Embryonic facial prominence (tissue), 1 donor: ENCODE measurements at regions not wholly inside any gene's neighbourhood (a gene's known extent, or its start where the extent isn't known, plus 50 kb on each side); places are given as distances from the start of the nearest gene placed in this dataset.
A peak's percentile ranks its signal among the peaks of the same experiment; 100 is the strongest.

Source experiments
- DNase-seq: peaks from one replicate; pipeline ENCODE4 v3.0.0-alpha.2; 2016; ENCODE audit errors: extremely low spot score

DNA sequence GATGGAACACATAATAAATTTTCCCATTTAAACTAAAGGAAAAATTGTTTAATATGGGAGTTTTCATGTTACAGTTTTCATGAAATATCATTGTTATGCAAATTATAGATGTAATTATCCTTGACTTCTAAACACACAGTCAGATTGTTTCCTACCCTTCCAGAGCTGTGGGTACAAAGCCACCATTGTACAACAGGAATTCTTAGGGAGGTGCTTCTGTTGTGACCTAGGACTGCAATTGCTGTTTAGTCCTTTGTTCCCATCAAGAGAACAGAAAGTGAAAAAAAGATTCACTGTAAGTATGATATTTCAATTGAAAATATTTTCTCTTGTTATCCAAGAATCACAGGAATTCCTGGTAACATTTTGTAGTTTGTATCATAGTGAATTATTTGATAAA, 455.3 kb upstream of the NAALADL2 start:
- no peak for DNase-seq

- no peak for DNase-seq
Observed at GRCh38 chr3:174408310-174408709, 450.8 kb upstream of the NAALADL2 start.

DNA sequence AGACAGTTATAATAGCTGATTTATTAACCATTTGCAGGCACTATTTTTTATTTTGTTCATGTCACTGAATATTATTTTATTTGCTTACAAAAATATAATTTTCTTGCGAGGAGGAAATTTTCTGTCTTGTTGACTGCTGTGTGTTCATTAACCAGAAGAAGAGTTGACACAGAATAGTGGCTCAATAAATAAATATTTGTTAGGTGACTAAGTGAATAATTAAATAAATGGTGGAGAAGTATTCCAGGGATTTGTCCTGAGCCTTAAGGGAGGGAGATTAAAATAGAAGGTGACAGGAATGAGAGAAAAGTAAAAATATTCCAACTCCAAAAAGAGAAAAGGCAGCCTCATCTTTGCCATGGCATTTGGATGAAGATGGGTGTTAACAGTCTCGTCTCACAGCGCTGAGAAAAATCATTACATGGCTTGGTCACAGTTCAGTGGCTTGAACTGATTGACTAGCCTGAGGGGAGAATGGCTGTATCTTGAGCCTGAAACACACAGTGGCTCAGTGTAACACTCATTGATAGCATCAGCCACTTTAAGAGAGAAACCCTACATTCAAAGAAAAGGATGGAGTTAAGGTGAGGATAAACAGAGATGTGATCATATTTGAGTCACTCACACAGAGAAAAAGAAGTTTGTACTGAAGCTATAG, 449.9 kb upstream of the NAALADL2 start:
- no peak for DNase-seq

GRCh38 chr3:174413062-174413912, 445.8 kb upstream of the NAALADL2 start:
- no peak for DNase-seq

DNA sequence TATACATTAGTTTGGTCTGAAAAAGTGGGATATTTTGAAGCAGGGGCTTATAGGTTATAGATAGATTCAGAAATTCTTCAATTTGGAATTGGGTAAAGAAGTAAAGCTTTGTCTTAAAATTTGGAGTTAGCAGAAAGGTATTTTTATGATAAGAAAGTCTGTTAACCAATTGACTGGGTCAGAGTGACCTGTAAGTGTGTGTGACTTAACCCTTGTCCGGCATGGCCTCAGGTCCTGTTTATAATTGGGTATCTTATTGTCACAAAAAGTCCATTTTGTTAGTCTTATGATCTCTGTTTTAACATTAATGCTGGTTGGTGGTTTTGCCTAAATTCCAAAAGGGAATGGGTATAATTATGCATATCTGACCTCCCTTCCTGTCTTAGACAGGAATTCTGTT, 444.2 kb upstream of the NAALADL2 start:
- no peak for DNase-seq

GRCh38 chr3:174417573-174417972, 441.6 kb upstream of the NAALADL2 start:
- DNase-seq: no peak

DNA sequence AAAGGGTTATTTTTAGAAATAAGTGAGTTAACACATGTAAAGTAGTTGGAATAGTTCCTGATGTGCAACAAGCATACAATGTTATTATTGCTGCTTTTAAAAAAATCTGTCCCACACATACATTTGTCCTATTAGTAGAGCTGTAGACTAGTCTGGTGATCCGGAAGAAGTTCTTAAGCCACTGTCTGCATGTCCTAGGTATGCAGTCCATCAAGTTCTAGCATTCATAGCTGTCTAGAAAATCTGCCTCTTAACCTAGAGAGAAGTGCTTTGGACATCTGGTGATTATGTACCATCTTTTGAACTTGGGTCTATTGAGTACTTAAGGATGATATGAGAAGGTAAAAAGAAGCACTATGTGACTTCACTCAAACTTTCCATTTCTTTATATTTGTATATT, 439.9 kb upstream of the NAALADL2 start:
- no peak for DNase-seq

DNA sequence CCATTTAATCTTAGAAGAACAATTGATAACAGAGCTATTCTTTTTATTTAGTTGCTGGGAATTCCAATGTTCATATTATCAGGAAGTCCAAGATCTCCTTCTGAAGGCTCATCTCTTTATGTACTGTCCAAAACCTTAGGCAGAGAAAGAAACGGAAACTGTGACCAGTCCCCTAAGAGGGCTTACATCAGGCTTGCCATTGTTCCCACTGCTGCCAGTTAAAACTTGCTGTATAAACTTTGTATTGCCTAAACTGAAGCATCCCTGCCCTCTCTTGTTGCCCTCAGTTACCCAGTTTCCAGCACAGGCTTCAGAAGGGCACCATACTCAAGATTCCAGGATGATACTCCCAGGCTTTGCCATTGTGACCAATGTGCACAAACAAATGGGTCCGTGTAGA, 435.2 kb upstream of the NAALADL2 start:
- no peak for DNase-seq

DNA sequence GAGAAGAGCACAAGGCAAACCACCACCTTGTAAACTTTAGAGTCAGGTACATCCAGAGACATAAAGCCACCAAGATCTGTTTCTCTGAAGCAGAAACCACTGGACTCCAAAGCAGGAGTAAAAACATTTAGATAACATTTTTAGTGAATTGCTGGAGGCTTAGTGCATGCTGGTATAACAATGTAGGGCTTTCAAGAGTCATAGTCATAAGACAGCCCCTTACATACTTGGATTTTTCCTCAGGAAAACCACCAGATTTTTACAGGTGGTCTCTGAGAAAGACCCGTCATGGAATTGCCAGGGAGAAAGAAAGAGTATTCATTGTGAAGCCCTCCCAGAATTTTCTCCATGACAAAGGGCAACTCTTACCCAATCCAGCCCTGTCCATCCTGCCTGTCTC, 434.5 kb upstream of the NAALADL2 start:
- DNase-seq: no peak

DNA sequence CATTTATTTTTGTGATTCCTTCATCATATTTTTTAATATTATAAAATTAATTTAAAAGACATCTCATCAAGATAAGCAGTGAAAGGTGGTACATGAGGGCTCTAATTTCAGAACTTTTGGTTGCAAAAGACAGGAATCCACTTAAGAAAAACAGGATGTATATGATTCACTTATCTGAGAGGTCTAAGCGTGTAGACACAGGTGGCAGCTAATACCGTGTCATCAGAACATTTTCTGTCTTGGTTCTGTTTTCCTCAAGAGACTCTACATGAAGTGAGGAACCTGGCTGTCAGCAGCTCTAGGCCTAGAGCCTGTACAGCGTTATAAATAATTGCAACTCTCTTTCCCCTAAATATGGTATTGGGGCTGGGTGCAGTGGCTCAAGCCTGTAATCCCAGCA, 433.7 kb upstream of the NAALADL2 start:
- DNase-seq: no peak

GRCh38 chr3:174430986-174431385, 428.1 kb upstream of the NAALADL2 start:
- no peak for DNase-seq

- no peak for DNase-seq
Observed at GRCh38 chr3:174431717-174432116, 427.4 kb upstream of the NAALADL2 start.

- no peak for DNase-seq
Observed at GRCh38 chr3:174436367-174436766, 422.8 kb upstream of the NAALADL2 start.

- DNase-seq: no peak
Observed at GRCh38 chr3:174438501-174439145, 420.5 kb upstream of the NAALADL2 start.

GRCh38 chr3:174439331-174440252, 419.5 kb upstream of the NAALADL2 start:
- peak; percentile 67 for DNase-seq

DNA sequence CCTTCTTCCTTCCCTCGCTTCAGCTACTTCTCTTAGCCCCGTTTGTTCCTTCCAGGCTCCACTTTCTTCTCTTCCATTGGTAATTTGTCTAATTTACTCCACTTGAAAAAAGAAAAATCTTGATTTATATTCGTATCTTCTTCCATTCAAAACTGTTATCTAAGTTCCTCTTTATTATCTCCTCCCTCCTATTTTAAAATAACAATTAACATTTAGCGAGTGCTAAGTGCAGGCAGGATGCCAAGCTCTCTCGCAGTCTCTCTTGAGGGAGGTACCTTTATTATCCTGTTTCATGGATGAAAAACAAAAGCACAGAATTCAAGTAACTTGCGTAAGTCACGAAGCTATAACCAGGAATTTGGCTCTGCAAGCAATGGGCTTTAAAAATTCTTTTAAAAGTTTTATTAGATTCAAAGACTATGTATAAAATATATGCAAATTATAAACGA, 418.9 kb upstream of the NAALADL2 start:
- peak; percentile 62 for DNase-seq

- peak; percentile 90 for DNase-seq
Observed at GRCh38 chr3:174440741-174441587, 418.2 kb upstream of the NAALADL2 start.

DNA sequence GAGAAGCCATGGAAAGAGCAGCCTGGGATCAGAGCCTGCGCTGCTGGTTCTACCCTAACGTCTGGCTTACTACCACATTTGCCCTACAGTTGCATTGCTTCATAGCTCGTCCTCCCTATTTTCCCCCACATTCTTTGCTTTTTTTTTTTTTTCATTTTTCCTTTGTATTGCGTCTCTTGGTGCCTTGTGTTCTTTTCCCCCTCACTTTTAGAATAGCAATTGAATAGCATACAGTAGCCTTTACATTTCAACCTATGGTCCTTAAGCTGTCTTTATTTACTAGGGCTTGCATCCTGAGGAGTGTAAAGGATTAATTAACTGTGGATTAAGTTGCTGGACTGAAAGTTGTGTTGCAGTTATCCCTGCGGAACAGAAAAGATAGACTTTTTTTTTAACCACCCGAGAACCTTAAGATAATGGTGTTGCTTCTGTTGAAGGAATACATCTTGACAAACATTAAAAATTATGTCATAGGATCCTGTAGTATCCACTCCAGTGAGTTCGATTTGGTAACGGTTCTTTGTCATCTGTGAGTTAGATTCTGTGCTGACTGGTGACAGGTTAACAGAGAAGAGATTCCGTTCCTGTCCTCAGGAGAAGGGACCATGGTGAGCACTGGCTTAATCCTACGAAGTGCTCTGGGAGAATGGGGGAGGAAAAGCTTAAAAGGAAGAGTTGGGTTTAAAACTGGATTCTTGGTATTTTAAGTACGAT, 417.4 kb upstream of the NAALADL2 start:
- DNase-seq: peak; percentile 34

GRCh38 chr3:174442302-174442682, 416.8 kb upstream of the NAALADL2 start:
- DNase-seq: no peak

GRCh38 chr3:174444391-174444790, 414.7 kb upstream of the NAALADL2 start:
- DNase-seq: no peak
